HG03432 (cell line): ENCODE measurements at regions not wholly inside any gene's neighbourhood (a gene's known extent, or its start where the extent isn't known, plus 50 kb on each side); places are given as distances from the start of the nearest gene placed in this dataset.

Experiments
- ATAC-seq: cut with Tn5 transposase; IDR thresholded peaks from one replicate; pipeline ENCODE4 v1.9.1; 2021; ENCODE audit warnings: mild to moderate bottlenecking, moderate library complexity; ENCODE audit not compliant: unreplicated experiment

DNA sequence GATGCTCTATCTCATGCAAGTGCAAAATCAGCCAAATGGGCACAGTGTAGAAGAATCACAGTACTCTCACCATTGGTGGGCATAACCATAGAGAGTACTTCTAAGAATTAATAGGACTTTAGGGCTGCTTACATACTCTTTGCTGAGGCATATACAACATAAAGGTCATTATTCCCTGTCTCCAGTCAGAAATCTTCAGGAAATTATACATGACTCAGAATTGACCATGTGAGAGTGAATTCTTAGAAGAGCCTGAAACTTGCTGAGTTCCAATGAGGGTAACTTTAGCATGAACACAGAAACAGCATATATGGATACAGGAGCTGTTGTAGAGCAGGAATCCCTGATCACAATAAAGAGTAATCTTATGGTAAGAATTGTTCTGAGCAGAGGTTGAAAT is 498.7 kb downstream of the TENT5A start:
- ATAC-seq: no peak

- no peak for ATAC-seq
Observed at GRCh38 chr6:81252231-81252630, 500.2 kb downstream of the TENT5A start.

GRCh38 chr6:81246200-81246599 is 506.3 kb downstream of the TENT5A start:
- ATAC-seq: no peak

DNA sequence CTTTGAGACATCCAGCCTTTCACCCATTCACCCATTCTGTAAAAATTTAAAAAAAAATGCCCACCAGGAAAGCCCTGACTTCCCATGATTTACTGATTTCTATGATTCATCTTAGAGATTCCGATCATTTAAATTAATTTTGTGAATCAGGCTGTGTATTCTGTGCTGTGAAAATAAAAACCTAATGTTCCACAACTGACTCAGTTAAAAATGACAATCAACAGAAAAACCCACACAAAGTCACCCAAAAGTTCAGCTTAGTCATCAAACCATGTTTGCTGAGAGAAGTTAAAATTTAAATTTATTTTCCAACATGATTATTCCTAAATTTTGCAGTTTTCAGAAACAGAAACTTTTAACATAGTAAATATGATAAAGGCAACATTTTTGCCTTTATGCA is 509.9 kb downstream of the TENT5A start:
- no peak for ATAC-seq

GRCh38 chr6:81241126-81242041 is 511.1 kb downstream of the TENT5A start:
- no peak for ATAC-seq

DNA sequence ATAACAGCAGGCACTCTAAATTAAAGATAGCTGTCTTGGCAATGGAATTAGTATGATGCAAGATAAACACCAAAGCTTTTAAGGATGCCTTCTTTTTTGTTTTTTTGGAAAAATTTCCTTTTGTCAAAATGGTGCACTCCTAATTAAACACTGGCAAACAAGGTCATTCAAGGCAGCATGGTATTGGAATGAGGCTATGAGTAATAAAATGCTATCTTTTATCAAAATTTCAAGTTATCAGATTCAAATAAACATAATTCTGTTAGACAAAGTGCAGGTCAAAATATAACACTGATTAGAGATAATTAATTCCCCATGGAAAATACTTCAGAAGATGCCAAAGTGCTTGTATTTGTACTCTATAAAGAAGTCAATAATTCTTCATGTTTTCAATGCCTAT is 514.1 kb downstream of the TENT5A start:
- ATAC-seq: no peak

- ATAC-seq: no peak
Observed at GRCh38 chr6:81237226-81237625, 515.3 kb downstream of the TENT5A start.

- no peak for ATAC-seq
Observed at GRCh38 chr6:81235512-81235911, 517.0 kb downstream of the TENT5A start.

DNA sequence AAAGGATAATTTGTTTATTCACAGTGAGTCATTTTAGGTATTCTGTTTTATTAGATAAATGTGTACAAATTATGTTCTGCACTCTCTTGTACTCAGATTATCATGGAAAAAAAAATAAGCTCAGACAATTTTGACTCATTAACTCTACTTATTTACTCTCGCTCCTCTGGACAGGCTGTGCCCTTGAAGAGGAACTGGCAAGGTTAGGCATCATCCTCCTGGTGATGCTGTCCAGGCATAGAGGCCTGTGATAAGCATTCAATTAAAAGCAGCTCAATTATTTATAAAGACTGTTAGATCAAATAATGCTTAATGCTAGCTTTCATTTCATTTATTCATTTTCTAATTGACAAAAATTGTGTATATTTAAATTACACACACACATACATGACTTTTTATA is 518.5 kb downstream of the TENT5A start:
- no peak for ATAC-seq

GRCh38 chr6:81228912-81229555 is 523.4 kb downstream of the TENT5A start:
- ATAC-seq: no peak

- ATAC-seq: no peak
Observed at GRCh38 chr6:81226957-81227356, 525.5 kb downstream of the TENT5A start.

GRCh38 chr6:81216668-81217067 is 535.8 kb downstream of the TENT5A start:
- no peak for ATAC-seq

DNA sequence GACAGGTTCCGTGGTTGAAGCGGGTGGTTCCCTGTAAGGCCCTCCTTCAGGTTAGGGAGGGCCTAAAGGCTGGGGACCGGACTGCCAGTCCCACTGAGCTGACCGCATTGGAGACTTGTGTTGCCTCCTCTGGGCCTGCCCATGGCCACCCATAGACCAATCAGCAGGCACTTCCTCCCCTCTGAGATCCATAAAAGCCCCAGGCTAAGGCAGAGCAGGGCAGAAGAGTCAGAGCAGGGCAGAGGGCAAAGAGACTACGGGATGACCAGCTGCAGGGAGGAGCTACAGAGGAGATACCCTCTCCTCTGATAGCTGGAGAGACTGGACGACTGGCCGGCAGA is 537.4 kb downstream of the TENT5A start:
- no peak for ATAC-seq

DNA sequence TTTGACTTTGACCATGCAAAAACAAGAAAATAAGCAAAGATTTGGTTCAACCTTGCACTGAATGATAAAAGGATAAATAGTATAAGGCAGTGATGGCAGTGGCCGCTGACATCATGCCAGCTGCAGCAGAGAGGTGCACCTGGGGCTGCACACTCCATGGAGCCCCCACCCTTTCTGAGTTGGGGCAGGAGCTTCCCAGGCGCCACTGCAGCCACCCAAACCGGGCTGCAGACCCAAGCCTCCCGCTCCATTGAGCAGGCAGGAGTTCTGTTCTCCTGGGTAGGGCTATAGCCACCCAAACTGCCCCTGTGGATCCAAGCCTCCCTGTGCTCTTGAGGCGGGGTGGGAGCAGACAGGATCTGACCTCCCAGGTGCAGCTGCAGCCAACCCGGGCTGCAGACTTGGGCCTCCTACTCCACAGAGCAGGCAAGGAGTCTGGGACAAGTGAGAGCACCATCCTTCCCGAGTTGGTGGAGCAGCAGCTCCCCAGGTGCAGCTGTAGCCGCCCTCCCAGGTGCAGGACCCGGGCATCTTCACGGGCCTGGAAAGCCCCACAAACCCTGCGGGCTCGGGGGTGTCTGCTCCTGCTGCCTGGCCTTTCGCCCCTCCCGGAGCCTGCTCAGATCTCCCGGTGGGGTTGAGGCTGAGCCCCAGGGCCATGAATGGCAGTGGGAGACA is 537.9 kb downstream of the TENT5A start:
- no peak for ATAC-seq

DNA sequence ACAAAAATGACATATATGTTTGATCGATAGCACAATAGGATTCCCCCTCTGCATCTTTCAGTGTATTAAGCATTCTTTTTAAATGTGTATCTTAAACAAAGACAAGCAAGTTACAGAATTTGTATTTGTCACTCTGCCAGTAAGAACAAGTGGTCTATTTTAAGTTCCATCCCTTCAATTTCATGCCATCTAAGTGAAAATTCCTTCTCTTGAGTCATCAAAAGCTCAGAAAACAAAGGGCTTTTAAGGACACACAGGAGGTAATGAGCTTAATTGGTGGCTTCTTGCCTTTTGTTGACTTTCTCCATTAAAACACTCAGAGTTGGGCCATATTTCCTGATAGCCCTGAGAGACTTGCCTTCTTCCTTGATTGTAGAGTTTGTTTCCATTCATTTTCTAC is 547.8 kb downstream of the TENT5A start:
- ATAC-seq: no peak

DNA sequence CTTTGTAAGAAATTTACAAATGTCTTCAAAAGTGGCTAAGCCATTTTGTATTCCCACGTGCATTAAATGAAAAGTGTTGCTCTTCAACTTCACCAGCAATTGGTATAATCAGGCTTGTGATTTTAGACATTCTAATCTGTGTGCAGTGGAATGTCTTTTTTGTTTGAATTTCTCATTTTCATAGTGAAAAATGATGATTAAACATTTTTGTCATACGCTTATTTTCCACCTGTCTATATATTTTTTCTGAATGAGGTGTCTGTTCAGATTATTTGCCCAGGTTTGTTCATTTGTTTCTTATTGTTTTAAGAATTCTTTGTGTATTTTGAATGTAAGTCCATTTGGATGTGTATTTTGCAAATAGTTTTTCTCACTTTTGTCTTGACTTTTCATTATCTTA is 558.1 kb downstream of the TENT5A start:
- no peak for ATAC-seq

GRCh38 chr6:81172056-81172740 is 580.3 kb downstream of the TENT5A start:
- no peak for ATAC-seq

GRCh38 chr6:81169166-81169565 is 583.3 kb downstream of the TENT5A start:
- no peak for ATAC-seq

DNA sequence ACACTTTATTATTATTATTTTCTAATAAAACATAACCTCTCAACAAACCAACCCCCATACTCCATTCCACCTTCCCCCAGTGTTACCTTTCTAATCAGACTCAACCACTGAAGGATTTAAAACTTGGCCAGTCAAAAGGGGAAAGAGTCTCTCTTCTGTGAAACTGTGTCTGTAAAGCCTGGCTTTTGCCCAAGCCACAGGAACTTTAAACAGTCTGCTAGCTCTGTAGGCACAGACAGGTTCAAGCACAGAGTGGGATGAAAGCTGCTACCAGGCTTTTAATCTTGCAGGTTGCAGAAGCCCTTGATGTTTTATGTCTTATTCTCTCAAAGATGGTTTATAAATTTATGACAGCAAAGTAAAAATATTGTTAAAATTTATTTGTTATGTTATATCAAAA is 585.7 kb downstream of the TENT5A start:
- no peak for ATAC-seq

DNA sequence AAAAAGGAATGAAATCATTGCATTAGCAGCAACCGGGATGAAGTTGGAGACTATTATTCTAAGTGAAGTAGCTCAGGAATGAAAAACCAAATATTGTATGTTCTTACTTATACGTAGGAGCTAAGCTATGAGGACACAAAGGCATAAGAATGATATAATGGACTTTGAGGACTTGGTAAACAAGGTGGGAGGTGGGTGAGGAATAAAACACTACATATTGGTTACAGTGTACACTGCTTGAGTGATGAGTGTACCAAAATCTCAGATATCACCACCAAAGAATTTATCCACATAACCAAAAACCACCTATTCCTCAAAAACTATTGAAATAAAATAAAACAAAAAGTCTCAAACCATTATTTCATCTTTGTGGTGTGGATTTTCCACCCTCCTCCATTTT is 593.5 kb downstream of the TENT5A start:
- no peak for ATAC-seq

DNA sequence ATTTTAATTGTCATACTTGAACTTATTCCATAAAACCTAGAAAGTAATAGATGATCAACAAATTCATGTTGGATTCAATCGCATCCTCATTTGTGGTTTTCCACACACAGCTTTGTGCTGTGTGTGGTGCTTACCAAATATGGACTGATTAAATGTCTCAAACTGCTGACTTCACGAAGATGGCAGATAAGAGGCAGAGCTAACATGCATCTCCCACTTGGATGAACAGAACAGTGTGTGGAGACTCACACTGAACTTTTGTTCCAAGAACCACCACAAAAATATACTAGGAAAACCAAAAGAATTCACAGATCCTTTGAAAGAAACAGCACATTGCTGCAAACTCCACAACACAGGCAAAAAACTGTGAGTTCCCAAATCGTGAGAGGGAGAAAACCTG is 603.7 kb downstream of the TENT5A start:
- ATAC-seq: no peak
